Epithelial cell of proximal tubule (primary cell): ENCODE measurements at regions not wholly inside any gene's neighbourhood (a gene's known extent, or its start where the extent isn't known, plus 50 kb on each side); places are given as distances from the start of the nearest gene placed in this dataset.

Experiments
- DNase-seq: peaks from one replicate; pipeline ENCODE4 v3.0.0-alpha.2; 2011; ENCODE audit warnings: low read depth
- H3K4me3 ChIP-seq: 2 replicates; pipeline ENCODE4 v1.5.1; 2011; ENCODE audit warnings: low read depth, mild to moderate bottlenecking, low read length
- TF ChIP-seq, protein P1 (sequence below): conservative IDR thresholded peaks from 2 replicates; pipeline ENCODE4 v1.5.1; 2012; ENCODE audit warnings: low read depth, mild to moderate bottlenecking, low read length

- peak; percentile 51 for DNase-seq
- H3K4me3 ChIP-seq: peak overlapping the region; percentile 33
- TF ChIP-seq, protein P1, sequence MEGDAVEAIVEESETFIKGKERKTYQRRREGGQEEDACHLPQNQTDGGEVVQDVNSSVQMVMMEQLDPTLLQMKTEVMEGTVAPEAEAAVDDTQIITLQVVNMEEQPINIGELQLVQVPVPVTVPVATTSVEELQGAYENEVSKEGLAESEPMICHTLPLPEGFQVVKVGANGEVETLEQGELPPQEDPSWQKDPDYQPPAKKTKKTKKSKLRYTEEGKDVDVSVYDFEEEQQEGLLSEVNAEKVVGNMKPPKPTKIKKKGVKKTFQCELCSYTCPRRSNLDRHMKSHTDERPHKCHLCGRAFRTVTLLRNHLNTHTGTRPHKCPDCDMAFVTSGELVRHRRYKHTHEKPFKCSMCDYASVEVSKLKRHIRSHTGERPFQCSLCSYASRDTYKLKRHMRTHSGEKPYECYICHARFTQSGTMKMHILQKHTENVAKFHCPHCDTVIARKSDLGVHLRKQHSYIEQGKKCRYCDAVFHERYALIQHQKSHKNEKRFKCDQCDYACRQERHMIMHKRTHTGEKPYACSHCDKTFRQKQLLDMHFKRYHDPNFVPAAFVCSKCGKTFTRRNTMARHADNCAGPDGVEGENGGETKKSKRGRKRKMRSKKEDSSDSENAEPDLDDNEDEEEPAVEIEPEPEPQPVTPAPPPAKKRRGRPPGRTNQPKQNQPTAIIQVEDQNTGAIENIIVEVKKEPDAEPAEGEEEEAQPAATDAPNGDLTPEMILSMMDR: peak; percentile 12
Measured at GRCh38 chr17:72515291-72516065, 394.7 kb downstream of the SOX9 start.

DNA sequence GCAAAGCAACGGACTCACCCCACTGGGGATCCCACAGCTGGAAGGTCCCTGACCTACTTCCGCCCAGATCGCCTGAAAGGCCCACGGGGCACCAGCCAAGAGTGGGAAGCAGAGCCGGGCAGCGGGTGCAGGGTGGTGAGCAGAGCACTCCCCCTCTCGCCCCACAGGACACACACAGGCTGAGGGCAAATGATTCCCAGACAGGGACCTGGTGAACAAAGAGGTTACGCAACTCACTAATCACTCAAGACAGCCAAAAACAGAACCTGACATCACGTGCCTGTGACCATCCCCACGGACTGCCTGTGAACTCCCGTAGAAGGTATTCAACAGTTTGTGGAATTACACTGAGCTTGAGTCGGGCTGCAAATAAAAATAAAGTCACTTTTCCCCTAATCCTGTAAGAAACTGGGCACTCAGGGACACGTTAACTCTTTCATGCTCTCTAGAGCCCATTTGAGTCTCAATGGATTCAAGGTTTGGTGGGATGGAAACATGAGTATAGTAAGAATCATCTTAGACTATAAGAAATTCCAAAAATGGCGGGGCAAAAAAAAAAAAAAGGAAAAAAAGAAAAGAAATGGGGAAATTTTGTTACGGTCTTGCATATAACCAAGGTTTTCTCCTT lies 396.1 kb downstream of the SOX9 start:
- H3K4me3 ChIP-seq: peak overlapping the region; percentile 9
- TF ChIP-seq, protein P1: peak; percentile 13
- DNase-seq: peak; percentile 63

GRCh38 chr17:72517413-72518158 lies 396.8 kb downstream of the SOX9 start:
- no peak overlapping the region for H3K4me3 ChIP-seq
- DNase-seq: no peak
- TF ChIP-seq, protein P1: no peak

DNA sequence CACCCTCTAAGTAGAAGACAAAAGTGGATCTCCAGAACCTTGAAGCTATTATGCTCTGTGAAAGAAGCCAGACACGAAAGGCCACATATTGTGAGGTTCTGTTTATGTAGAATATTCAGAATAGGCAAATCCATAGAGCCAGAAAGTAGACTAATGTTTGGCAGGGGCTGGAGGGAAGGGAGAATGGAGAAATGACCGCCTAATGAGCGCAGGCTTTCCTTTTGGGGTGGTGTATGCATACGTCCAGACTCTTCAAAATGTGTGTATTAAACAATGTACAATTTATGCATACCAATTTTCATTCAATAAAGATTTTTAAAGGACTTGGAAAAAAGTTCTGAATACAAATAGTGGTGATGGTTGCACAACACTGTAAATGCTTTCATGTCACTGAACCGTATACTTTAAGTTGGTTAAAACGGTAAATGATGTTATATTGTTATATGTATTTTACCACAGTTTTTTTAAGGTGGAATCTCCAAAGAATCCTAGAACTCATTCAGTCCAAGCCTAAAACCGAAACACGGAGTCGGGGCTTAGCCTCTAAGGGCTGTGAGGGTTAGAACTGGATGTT lies 397.4 kb downstream of the SOX9 start:
- DNase-seq: no peak
- TF ChIP-seq, protein P1: no peak
- no peak overlapping the region for H3K4me3 ChIP-seq

DNA sequence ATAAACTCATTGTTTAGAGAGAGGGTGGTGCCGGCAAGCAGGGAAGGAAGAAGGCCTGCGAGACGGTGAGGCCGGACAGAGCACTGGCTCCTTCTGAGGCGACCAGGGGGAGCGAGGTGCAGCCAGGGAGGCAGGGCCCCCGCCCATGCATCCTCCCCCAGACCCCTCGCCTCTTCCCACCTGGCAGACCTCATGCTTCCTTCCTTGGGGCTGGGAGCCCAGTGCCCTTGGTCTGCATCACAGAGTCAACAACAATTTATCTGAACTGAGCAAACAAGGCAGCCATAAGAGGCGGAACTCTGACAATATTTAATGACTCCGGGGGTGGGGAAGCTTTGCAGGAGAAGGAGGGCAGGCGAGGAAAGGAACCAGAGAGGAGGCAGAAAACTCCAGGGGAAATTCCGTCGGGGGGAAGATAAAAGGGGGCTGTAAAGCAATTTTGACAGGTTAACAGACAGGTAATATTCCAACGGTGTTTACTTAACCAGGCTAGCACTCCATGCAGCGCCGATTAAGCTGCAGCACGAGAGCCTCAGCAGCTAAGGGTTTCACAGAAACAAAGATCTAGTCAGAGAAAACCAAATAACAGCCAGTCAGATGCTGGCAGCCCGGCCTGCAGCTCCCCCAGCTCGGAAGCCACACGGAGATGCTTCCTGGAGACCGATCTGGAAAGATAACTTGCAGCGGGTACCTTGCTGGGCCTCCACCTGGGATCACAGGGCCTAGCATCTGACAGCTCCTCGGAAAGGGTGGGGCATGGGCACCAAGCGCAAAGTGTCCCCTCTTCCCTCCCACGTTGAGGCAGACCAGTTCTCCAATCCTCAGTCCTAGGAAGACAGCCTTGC lies 398.2 kb downstream of the SOX9 start:
- no peak overlapping the region for H3K4me3 ChIP-seq
- no peak for DNase-seq
- TF ChIP-seq, protein P1: no peak

- TF ChIP-seq, protein P1: no peak
- no peak overlapping the region for H3K4me3 ChIP-seq
- no peak for DNase-seq
Measured at GRCh38 chr17:72519598-72519936, 398.7 kb downstream of the SOX9 start.
